H9 (cell line): ENCODE measurements at regions not wholly inside any gene's neighbourhood (a gene's known extent, or its start where the extent isn't known, plus 50 kb on each side); places are given as distances from the start of the nearest gene placed in this dataset.

Experiments used
- DNase-seq: peaks from one replicate; pipeline ENCODE4 v3.0.0-alpha.2; 2017
- H2AFZ ChIP-seq: one replicate; pipeline ENCODE4 v1.6.1; 2013; ENCODE audit warnings: mild to moderate bottlenecking, low read length, control low read depth, moderate library complexity
- H2AK5ac ChIP-seq: 2 replicates; pipeline ENCODE4 v1.6.1; 2013; ENCODE audit warnings: low read length, control low read depth, mixed read lengths; ENCODE audit not compliant: insufficient read length
- H2BK120ac ChIP-seq: one replicate; pipeline ENCODE4 v1.6.1; 2013; ENCODE audit warnings: low read depth, mild to moderate bottlenecking, low read length, control low read depth, inconsistent platforms; ENCODE audit not compliant: poor library complexity, severe bottlenecking
- H2BK12ac ChIP-seq: 2 replicates; pipeline ENCODE4 v1.6.1; 2013; ENCODE audit warnings: low read length, control low read depth, mixed read lengths, low read depth; ENCODE audit not compliant: insufficient read length
- H2BK15ac ChIP-seq: 2 replicates; pipeline ENCODE4 v1.6.1; 2013; ENCODE audit warnings: low read depth, low read length, control low read depth
- H2BK20ac ChIP-seq: one replicate; pipeline ENCODE4 v1.6.1; 2013; ENCODE audit warnings: low read depth, mild to moderate bottlenecking, low read length, control low read depth, inconsistent platforms; ENCODE audit not compliant: poor library complexity, severe bottlenecking
- H2BK5ac ChIP-seq: 2 replicates; pipeline ENCODE4 v1.6.1; 2013; ENCODE audit warnings: low read length, control low read depth, mixed read lengths; ENCODE audit not compliant: insufficient read length
- H3K14ac ChIP-seq: 2 replicates; pipeline ENCODE4 v1.6.1; 2013; ENCODE audit warnings: low read length, control low read depth; ENCODE audit not compliant: insufficient read depth
- H3K18ac ChIP-seq: 2 replicates; pipeline ENCODE4 v1.6.1; 2013; ENCODE audit warnings: low read depth, mild to moderate bottlenecking, mixed read lengths, low read length, control low read depth; ENCODE audit not compliant: insufficient read length
- H3K23ac ChIP-seq: 2 replicates; pipeline ENCODE4 v1.6.1; 2013; ENCODE audit warnings: low read length, control low read depth, mixed read lengths, low read depth; ENCODE audit not compliant: insufficient read length
- H3K23me2 ChIP-seq: 2 replicates; pipeline ENCODE4 v1.6.1; 2013; ENCODE audit warnings: low read depth, mild to moderate bottlenecking, mixed read lengths, low read length, control low read depth; ENCODE audit not compliant: insufficient read length, poor library complexity, severe bottlenecking
- H3K27ac ChIP-seq: 2 replicates; pipeline ENCODE4 v1.5.1; 2013; ENCODE audit warnings: low read length, control low read depth, mixed read lengths, low read depth; ENCODE audit not compliant: insufficient read length
- H3K27me3 ChIP-seq: 2 replicates; pipeline ENCODE4 v1.6.1; 2013; ENCODE audit warnings: low read length, control low read depth, inconsistent platforms; ENCODE audit not compliant: insufficient read depth
- H3K4ac ChIP-seq: 2 replicates; pipeline ENCODE4 v1.6.1; 2013; ENCODE audit warnings: low read depth, mild to moderate bottlenecking, control low read depth, inconsistent platforms, low read length, moderate library complexity
- H3K4me1 ChIP-seq: 2 replicates; pipeline ENCODE4 v1.6.1; 2013; ENCODE audit warnings: low read length, control low read depth, inconsistent platforms; ENCODE audit not compliant: insufficient read depth
- H3K4me2 ChIP-seq: 2 replicates; pipeline ENCODE4 v1.6.1; 2013; ENCODE audit warnings: low read length, control low read depth, mixed read lengths; ENCODE audit not compliant: insufficient read length, insufficient read depth
- H3K56ac ChIP-seq: 2 replicates; pipeline ENCODE4 v1.6.1; 2013; ENCODE audit warnings: low read depth, mild to moderate bottlenecking, mixed read lengths, low read length, control low read depth; ENCODE audit not compliant: insufficient read length
- H3K79me1 ChIP-seq: 2 replicates; pipeline ENCODE4 v1.6.1; 2013; ENCODE audit warnings: low read depth, mild to moderate bottlenecking, moderate library complexity, low read length, control low read depth, inconsistent platforms; ENCODE audit not compliant: insufficient read depth, poor library complexity, severe bottlenecking
- H3K79me2 ChIP-seq: 2 replicates; pipeline ENCODE4 v1.6.1; 2013; ENCODE audit warnings: low read length, control low read depth, inconsistent platforms; ENCODE audit not compliant: insufficient read depth
- H3K9ac ChIP-seq: 2 replicates; pipeline ENCODE4 v1.6.1; 2013; ENCODE audit warnings: low read length, control low read depth, mixed read lengths; ENCODE audit not compliant: insufficient read length; ENCODE audit errors: extremely low read depth
- H3K9me3 ChIP-seq: one replicate; pipeline ENCODE4 v1.6.1; 2013; ENCODE audit warnings: low read depth, low read length, inconsistent platforms; ENCODE audit not compliant: control insufficient read depth
- H3T11ph ChIP-seq: one replicate; pipeline ENCODE4 v1.6.1; 2013; ENCODE audit warnings: mild to moderate bottlenecking, low read length, control low read depth, inconsistent platforms
- H4K20me1 ChIP-seq: one replicate; pipeline ENCODE4 v1.6.1; 2013; ENCODE audit not compliant: control insufficient read depth, insufficient read length, insufficient read depth
- H4K5ac ChIP-seq: 2 replicates; pipeline ENCODE4 v1.6.1; 2013; ENCODE audit warnings: low read depth, mild to moderate bottlenecking, mixed read lengths, low read length, control low read depth; ENCODE audit not compliant: insufficient read length
- H4K8ac ChIP-seq: replicated peaks from 2 replicates; pipeline ENCODE4 v1.6.1; 2013; ENCODE audit warnings: low read length, control low read depth, mixed read lengths, low read depth; ENCODE audit not compliant: insufficient read length
- H4K91ac ChIP-seq: 2 replicates; pipeline ENCODE4 v1.6.1; 2013; ENCODE audit warnings: low read depth, mild to moderate bottlenecking, moderate library complexity, mixed read lengths, low read length, control low read depth; ENCODE audit not compliant: insufficient read length
- H3K27ac Mint-ChIP-seq, 3 experiments: 2 replicates in 2 of 3; 3 replicates in 1 of 3; pipeline ENCODE4 v1.8.0; 2020 to 2021; ENCODE audit warnings: mixed read lengths in 3 of 3, mild to moderate bottlenecking in 1 of 3, moderate library complexity in 1 of 3
- H3K27me3 Mint-ChIP-seq: 2 replicates; pipeline ENCODE4 v1.8.0; 2021; ENCODE audit warnings: low read depth, mild to moderate bottlenecking, moderate library complexity, mixed read lengths
- H3K36me3 Mint-ChIP-seq, 3 experiments: 2 replicates in 2 of 3; 3 replicates in 1 of 3; pipeline ENCODE4 v1.8.0; 2020 to 2021; ENCODE audit warnings: low read depth in 3 of 3, mixed read lengths in 3 of 3; ENCODE audit not compliant: insufficient read depth in 1 of 3
- H3K4me1 Mint-ChIP-seq, 2 experiments: 2 replicates each; pipeline ENCODE4 v1.8.0; 2020; ENCODE audit warnings: mixed read lengths in 2 of 2
- H3K4me3 Mint-ChIP-seq, 2 experiments: 2 replicates in 1 of 2; 3 replicates in 1 of 2; pipeline ENCODE4 v1.8.0; 2020 to 2021; ENCODE audit warnings: mild to moderate bottlenecking in 2 of 2, mixed read lengths in 2 of 2, moderate library complexity in 1 of 2
- H3K9me3 Mint-ChIP-seq, 2 experiments: 2 replicates in 1 of 2; 3 replicates in 1 of 2; pipeline ENCODE4 v1.8.0; 2020; ENCODE audit warnings: mild to moderate bottlenecking in 2 of 2, mixed read lengths in 2 of 2, moderate library complexity in 1 of 2
- CTCF ChIP-seq: fragments of 200-600 bp; sonication (generic); conservative IDR thresholded peaks from 3 replicates; pipeline ENCODE4 v1.8.0; 2021; ENCODE audit warnings: antibody characterized with exemption, mild to moderate bottlenecking
- WGBS: extraction: QIAGEN DNeasy Blood & Tissue Kit; methylation state at CpG from one replicate; pipeline ENCODE4 v1.1.7; 2013; ENCODE audit warnings: missing lambda C conversion rate, low lambda C conversion rate, mixed read lengths; ENCODE audit not compliant: insufficient read length; ENCODE audit errors: extremely low coverage; 5-methylcytosine and 5-hydroxymethylcytosine counted together

DNA sequence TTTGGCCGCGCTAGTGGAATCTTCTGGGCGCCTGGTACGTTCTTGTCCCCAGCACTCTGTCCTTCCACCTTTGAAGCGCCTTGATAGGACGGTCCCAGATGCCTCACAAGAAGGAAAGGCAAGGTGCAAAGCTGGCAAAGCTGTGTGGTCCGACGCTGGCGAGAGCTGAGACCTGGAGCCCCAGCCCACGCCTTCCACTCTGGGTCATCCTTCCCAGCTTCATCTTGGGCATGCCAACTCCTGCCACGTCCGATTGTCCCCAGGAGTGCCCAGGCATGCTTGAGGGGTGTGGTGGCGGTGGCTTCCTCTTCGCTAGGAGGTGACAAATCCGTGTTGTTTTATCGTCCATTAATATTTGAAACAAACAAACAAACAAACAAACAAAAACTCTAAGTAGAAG lies 123.9 kb upstream of the DPYD start:
- H3K4ac ChIP-seq, result no peak overlapping the region
- Mint-ChIP-seq H3K4me1 (peaks cover 31 to 34% of the 10 kb centered on the region in 2 experiments), H3K36me3 (no peaks in the 10 kb centered on the region; a peak in 1 of 7 replicates), H3K27me3 (peaks cover 74% of the 10 kb centered on the region), H3K27ac (no peak overlapping the region), H3K4me3 (peak overlapping the region; percentile 68 to 87), H3K9me3 (no peaks in the 10 kb centered on the region; a peak in 1 of 5 replicates)
- no peak overlapping the region for H2BK20ac ChIP-seq
- H3K18ac ChIP-seq, result no peak overlapping the region
- H2BK120ac ChIP-seq, result no peak overlapping the region
- WGBS, result no CpG with 5 or more reads among the region's 16 CpGs
- H3T11ph ChIP-seq, result no peak overlapping the region
- H2BK12ac ChIP-seq, result no peak overlapping the region
- no peak overlapping the region for H3K9ac ChIP-seq
- H2AFZ ChIP-seq, result no peak overlapping the region
- H2BK5ac ChIP-seq, result no peak overlapping the region
- no peak for TF ChIP-seq CTCF
- H3K14ac ChIP-seq, result no peak overlapping the region; the same call in 1 of the 2 replicates
- H3K4me1 ChIP-seq, result no peaks in the 10 kb centered on the region; the same call in 1 of the 2 replicates
- H4K5ac ChIP-seq, result no peak overlapping the region
- peaks cover 44% of the 10 kb centered on the region for H3K27me3 ChIP-seq
- peak overlapping the region; percentile 86 for H3K4me2 ChIP-seq
- DNase-seq, result no peak
- H3K9me3 ChIP-seq, result no peaks in the 10 kb centered on the region
- H2BK15ac ChIP-seq, result no peak overlapping the region
- H3K27ac ChIP-seq, result no peak overlapping the region
- no peak overlapping the region for H4K91ac ChIP-seq
- no peaks in the 10 kb centered on the region for H4K20me1 ChIP-seq
- H3K79me2 ChIP-seq, result no peaks in the 10 kb centered on the region
- H3K79me1 ChIP-seq, result no peaks in the 10 kb centered on the region
- peaks cover 32% of the 10 kb centered on the region for H3K23me2 ChIP-seq
- H3K56ac ChIP-seq, result no peak overlapping the region
- no peak overlapping the region for H3K23ac ChIP-seq
- H4K8ac ChIP-seq, result no peak overlapping the region
- no peak overlapping the region for H2AK5ac ChIP-seq
